ENCODE measurements at regions not wholly inside any gene's neighbourhood (a gene's known extent, or its start where the extent isn't known, plus 50 kb on each side); places are given as distances from the start of the nearest gene placed in this dataset.

DNA sequence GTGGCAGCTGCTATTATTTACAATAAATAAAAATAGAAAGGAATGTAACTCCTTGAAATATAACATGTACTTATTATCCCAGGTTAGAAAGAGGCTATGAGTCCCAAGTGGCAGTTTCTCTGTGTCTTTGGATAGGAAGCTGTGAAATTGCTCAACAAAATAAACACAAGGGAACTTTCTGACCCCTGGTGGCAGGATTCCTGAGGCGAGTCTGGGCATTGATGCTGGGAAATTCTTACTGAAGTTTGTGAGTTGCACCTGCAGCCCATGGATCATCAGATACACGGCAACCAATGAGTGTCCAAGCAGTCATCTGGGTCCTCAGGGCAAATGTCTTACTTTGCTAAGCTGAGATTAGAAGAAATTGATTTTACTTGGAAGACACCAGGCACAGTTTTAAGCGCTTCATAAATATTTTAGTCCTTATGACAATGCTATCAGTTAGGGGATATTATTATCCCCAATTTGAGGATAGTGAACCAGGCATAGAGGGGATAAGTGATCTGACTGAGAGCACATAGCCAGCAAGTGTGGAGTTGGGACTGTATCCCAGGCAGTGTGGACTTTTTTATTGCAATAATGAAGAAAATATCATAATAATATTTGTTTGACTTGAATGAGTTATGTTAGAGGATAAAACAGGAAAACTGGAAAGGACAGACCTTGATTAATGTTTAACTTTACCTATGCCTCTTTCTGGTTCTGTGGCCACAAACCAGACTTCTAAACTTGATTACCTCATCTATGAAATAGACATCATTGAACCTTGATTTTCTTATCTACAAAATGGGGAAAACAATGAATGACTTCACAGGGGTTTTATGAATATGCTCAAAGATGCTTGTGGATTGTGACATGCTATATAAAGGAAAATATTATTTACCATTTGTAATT lies 265.5 kb upstream of the ADAMTSL1 start:
- H3K4me1 ChIP-seq (ENCODE audit: control insufficient read depth, insufficient read depth, low read length), result peaks cover 7% of the 10 kb centered on the region
- H3K27ac ChIP-seq (ENCODE audit: low read length), result peak overlapping the region; percentile 10
- no peaks in the 10 kb centered on the region for H3K27me3 ChIP-seq (ENCODE audit: control insufficient read depth, insufficient read depth, low read length)
- H3K36me3 ChIP-seq (ENCODE audit: control insufficient read depth, insufficient read depth, low read length), result no peaks in the 10 kb centered on the region
- no peak overlapping the region for H3K4me3 ChIP-seq (ENCODE audit: low read length)
- peak; percentile 58 to 79 for DNase-seq
- no CpG with 5 or more reads among the region's 3 CpGs for whole genome bisulfite sequencing (ENCODE audit: insufficient coverage, low lambda C conversion rate)
- no peaks in the 10 kb centered on the region for H3K9me3 ChIP-seq (ENCODE audit: control insufficient read depth, low read depth, low read length)

DNA sequence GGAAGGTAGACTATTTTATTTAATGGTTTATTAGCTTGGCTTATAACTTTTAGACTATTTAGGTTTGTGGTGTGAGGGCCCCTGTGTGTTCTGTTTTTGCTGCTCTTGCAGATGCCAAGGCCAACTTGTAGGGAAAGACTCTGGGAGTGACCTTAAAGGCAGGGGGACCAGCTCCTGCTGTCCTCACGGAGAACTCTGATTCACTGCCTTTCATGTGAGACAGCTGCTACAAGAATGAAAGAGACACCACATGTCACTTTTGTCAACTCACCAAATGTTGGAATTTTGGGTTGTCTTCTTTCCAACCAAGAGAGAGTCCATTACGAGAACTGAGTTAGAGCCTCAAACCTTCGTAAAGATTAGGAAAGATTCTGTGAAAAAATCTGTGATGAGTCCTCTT lies 258.3 kb upstream of the ADAMTSL1 start:
- Histone ChIP-seq H3K36me3 (ENCODE audit: control insufficient read depth, insufficient read depth, low read length) (no peaks in the 10 kb centered on the region), H3K9me3 (ENCODE audit: control insufficient read depth, low read depth, low read length) (no peaks in the 10 kb centered on the region), H3K27ac (ENCODE audit: low read length) (no peak overlapping the region), H3K4me1 (ENCODE audit: control insufficient read depth, insufficient read depth, low read length) (no peaks in the 10 kb centered on the region), H3K27me3 (ENCODE audit: control insufficient read depth, insufficient read depth, low read length) (no peaks in the 10 kb centered on the region), H3K4me3 (ENCODE audit: low read length) (no peak overlapping the region)
- no peak for DNase-seq
- 95% methylated on average over 2 of the region's 3 CpGs for whole genome bisulfite sequencing (ENCODE audit: insufficient coverage, low lambda C conversion rate)

DNA sequence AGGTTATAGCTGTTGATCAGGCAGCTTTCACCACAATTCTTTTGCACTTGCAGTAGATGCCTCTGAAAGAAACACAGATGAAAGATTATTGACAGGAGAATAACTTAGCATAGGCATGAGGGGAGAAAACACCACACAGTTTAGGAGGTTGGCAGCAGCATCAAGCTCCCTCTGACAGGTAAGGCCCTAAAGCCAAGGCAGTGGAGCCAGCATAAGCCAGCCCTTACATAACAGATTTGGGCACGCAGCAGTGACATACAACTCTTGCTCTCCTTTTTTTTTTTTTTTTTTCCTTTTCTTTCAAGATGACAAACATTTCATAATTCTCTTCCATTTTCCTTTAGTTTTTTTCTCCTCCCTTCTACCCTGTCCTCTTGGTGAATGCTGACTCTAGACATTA lies 257.6 kb upstream of the ADAMTSL1 start:
- Histone ChIP-seq H3K27me3 (ENCODE audit: control insufficient read depth, insufficient read depth, low read length) (no peaks in the 10 kb centered on the region), H3K4me1 (ENCODE audit: control insufficient read depth, insufficient read depth, low read length) (no peaks in the 10 kb centered on the region), H3K36me3 (ENCODE audit: control insufficient read depth, insufficient read depth, low read length) (no peaks in the 10 kb centered on the region), H3K4me3 (ENCODE audit: low read length) (no peak overlapping the region), H3K9me3 (ENCODE audit: control insufficient read depth, low read depth, low read length) (no peaks in the 10 kb centered on the region), H3K27ac (ENCODE audit: low read length) (no peak overlapping the region)
- WGBS (ENCODE audit: insufficient coverage, low lambda C conversion rate), result 83% methylated on average over 1 of the region's 1 CpG
- DNase-seq, result no peak

DNA sequence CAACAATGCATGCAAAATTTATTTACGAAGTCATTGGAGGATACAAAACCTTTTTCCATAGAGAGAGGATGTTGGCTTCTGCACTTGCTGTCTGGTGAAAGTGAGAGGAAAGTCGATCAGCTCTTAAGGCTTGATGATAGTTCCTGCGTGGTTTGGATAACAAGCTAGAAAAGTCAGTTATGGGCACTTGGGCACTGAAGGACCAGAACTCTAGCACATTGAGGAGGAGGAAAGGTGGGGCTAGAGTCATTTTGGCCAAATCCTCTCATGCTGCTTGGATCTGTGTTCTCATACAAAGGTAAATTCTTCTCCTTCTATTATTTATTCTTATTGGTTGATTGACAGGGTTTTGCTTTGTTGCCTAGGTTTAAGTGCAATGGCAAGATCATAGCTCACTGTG lies 245.9 kb upstream of the ADAMTSL1 start:
- H3K27ac ChIP-seq (ENCODE audit: low read length), result no peak overlapping the region
- no peaks in the 10 kb centered on the region for H3K36me3 ChIP-seq (ENCODE audit: control insufficient read depth, insufficient read depth, low read length)
- 100% methylated on average over 1 of the region's 3 CpGs for WGBS (ENCODE audit: insufficient coverage, low lambda C conversion rate)
- no peak for DNase-seq
- no peaks in the 10 kb centered on the region for H3K9me3 ChIP-seq (ENCODE audit: control insufficient read depth, low read depth, low read length)
- H3K27me3 ChIP-seq (ENCODE audit: control insufficient read depth, insufficient read depth, low read length), result no peaks in the 10 kb centered on the region
- H3K4me3 ChIP-seq (ENCODE audit: low read length), result no peak overlapping the region
- no peaks in the 10 kb centered on the region for H3K4me1 ChIP-seq (ENCODE audit: control insufficient read depth, insufficient read depth, low read length)

DNA sequence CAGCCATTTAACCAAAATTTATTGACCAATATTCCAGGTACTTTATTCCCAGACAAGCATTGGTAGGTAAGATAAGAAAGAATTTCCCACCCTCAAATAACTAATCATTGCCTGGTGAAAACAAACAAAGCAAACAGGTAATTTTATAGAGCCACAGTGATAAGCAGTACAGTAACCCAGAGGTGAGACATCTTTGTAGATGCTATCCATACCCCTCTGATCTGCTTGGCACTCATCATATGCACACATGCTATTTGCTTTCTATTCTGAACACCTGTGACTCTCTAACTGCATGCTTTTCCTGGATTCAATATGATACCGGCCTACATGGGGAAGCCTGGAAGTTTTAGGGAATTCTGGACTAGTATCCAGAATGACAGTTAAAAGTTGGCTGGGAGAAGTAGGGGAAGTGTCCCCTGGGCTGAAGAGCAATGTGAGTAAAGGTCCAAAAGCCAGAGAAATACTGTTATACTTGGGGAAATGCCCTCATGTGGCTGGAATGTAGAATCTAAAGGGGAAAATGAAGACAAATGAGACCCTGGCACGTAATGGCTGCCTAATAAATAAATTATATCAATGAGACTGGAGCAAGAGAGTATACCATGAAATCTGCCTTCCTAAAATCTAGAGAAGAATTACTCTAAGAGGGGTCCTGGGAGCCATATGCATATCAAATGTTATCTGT lies 243.8 kb upstream of the ADAMTSL1 start:
- no peaks in the 10 kb centered on the region for H3K27me3 ChIP-seq (ENCODE audit: control insufficient read depth, insufficient read depth, low read length)
- no peaks in the 10 kb centered on the region for H3K36me3 ChIP-seq (ENCODE audit: control insufficient read depth, insufficient read depth, low read length)
- no peak for DNase-seq
- no peaks in the 10 kb centered on the region for H3K9me3 ChIP-seq (ENCODE audit: control insufficient read depth, low read depth, low read length)
- H3K4me3 ChIP-seq (ENCODE audit: low read length), result no peak overlapping the region
- H3K27ac ChIP-seq (ENCODE audit: low read length), result no peak overlapping the region
- no peaks in the 10 kb centered on the region for H3K4me1 ChIP-seq (ENCODE audit: control insufficient read depth, insufficient read depth, low read length)
- 40% methylated on average over 1 of the region's 2 CpGs for WGBS (ENCODE audit: insufficient coverage, low lambda C conversion rate)

DNA sequence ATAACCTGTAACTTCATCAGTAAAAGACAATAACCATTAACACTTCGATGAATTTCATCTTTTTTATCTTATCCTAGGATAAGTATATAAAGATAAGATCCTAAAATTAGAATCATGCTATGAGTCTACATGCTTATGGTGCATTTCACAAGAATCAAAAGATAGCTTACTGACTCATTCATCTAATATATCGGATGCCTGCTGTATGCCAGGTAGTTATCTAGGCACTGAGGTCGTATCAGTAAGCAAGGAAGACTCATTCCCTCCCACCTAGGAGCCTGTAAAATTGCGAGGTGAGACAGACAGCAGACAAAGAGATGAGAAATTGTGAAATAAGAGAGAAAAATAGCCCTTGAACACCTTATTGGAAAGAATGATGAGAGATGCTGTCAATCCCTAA lies 240.6 kb upstream of the ADAMTSL1 start:
- no peak overlapping the region for H3K27ac ChIP-seq (ENCODE audit: low read length)
- H3K9me3 ChIP-seq (ENCODE audit: control insufficient read depth, low read depth, low read length), result no peaks in the 10 kb centered on the region
- DNase-seq, result no peak
- no peaks in the 10 kb centered on the region for H3K36me3 ChIP-seq (ENCODE audit: control insufficient read depth, insufficient read depth, low read length)
- H3K4me3 ChIP-seq (ENCODE audit: low read length), result no peak overlapping the region
- no peaks in the 10 kb centered on the region for H3K4me1 ChIP-seq (ENCODE audit: control insufficient read depth, insufficient read depth, low read length)
- WGBS (ENCODE audit: insufficient coverage, low lambda C conversion rate), result 86% methylated on average over 2 of the region's 4 CpGs
- no peaks in the 10 kb centered on the region for H3K27me3 ChIP-seq (ENCODE audit: control insufficient read depth, insufficient read depth, low read length)

DNA sequence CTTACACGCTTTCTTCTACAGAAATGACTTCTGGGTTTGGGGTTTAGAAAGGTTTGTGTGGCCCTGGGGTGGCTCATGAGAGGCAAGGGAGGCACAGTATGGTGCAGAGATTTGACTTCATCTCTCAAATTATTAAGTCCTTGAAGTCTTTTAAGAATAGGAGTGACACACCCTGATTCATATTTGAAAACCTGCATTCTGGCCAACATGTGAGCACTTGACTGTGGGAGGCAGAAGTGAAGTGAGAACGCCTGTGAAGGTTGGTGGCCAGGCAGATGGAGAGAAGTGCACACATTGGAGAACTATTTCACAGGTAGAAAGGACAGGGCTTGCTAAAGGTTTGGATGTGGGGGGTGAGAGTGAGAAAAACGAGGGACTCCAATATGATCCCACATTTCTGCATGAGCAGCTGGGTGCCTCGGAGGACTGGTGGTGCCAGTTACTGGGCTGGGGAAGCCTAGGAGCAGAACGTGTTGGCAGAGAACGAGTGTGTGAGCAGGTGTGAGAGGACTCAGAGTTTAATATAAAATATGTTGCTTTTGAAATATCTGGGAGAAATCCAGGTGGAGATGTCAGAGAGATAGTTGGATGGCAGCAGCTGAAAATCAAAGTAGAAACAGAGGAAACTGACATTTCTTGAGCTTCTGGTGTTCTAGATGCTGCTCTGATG lies 240.0 kb upstream of the ADAMTSL1 start:
- H3K4me3 ChIP-seq (ENCODE audit: low read length), result no peak overlapping the region
- H3K36me3 ChIP-seq (ENCODE audit: control insufficient read depth, insufficient read depth, low read length), result no peaks in the 10 kb centered on the region
- 90% methylated on average over 2 of the region's 6 CpGs for WGBS (ENCODE audit: insufficient coverage, low lambda C conversion rate)
- no peaks in the 10 kb centered on the region for H3K4me1 ChIP-seq (ENCODE audit: control insufficient read depth, insufficient read depth, low read length)
- no peak overlapping the region for H3K27ac ChIP-seq (ENCODE audit: low read length)
- H3K9me3 ChIP-seq (ENCODE audit: control insufficient read depth, low read depth, low read length), result no peaks in the 10 kb centered on the region
- no peaks in the 10 kb centered on the region for H3K27me3 ChIP-seq (ENCODE audit: control insufficient read depth, insufficient read depth, low read length)
- DNase-seq, result no peak

DNA sequence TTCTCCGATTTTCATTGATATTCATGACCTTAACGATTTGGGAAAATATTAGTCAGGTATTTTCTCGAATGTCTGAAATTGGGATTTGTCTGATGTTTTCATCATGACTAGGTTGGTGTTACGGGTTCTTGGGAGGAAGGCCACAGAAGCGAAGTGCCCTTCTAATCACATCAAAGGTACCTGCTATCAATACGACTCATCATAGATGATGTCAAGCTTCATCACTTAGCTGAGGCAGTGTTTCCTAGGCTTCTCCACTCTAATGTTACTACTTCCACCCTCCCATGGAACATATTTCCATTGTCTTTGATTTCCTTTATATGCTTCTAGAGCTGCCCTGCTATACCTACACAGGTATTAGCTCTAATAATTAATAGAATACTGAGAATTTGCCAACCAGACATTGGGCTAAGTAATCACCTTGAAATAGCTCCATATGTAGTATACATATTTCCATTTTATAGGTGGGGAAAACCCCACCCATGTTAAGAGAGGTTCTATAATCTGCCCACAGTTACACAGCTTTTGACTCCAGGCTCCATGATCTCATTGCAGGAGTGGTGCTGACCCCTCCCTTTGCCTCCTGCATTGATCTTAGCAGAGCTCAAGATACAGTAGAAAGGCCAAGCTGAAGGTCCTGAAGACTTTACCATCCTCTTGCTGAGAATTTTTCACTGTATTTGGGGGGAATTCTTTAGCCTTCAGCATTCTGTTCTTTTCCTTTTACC lies 238.6 kb upstream of the ADAMTSL1 start:
- H3K4me1 ChIP-seq (ENCODE audit: control insufficient read depth, insufficient read depth, low read length), result no peaks in the 10 kb centered on the region
- H3K27ac ChIP-seq (ENCODE audit: low read length), result no peak overlapping the region
- H3K27me3 ChIP-seq (ENCODE audit: control insufficient read depth, insufficient read depth, low read length), result no peaks in the 10 kb centered on the region
- H3K4me3 ChIP-seq (ENCODE audit: low read length), result no peak overlapping the region
- 100% methylated on average over 3 of the region's 6 CpGs for WGBS (ENCODE audit: insufficient coverage, low lambda C conversion rate)
- H3K36me3 ChIP-seq (ENCODE audit: control insufficient read depth, insufficient read depth, low read length), result no peaks in the 10 kb centered on the region
- DNase-seq, result no peak
- no peaks in the 10 kb centered on the region for H3K9me3 ChIP-seq (ENCODE audit: control insufficient read depth, low read depth, low read length)

DNA sequence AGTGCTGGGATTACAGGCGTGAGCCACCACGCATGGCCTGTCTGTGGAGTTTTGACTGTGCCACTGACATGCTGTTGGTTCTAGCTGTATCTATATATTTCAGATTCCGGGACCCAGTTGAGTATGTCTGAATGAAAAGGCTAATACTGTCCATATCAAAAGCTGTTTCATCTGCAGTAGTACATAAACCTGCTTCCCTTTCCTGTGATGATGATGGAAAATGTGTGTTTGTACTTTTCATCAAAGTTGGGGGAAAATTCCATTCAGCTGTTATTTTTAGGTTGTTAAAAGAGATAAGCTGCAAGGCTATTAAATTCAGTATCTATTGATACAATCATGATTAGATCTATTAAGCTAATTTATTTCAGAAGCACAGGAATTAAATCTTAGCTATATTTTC lies 237.6 kb upstream of the ADAMTSL1 start:
- no peak overlapping the region for H3K27ac ChIP-seq (ENCODE audit: low read length)
- H3K27me3 ChIP-seq (ENCODE audit: control insufficient read depth, insufficient read depth, low read length), result no peaks in the 10 kb centered on the region
- no peaks in the 10 kb centered on the region for H3K36me3 ChIP-seq (ENCODE audit: control insufficient read depth, insufficient read depth, low read length)
- WGBS (ENCODE audit: insufficient coverage, low lambda C conversion rate), result no CpG with 5 or more reads among the region's 3 CpGs
- H3K4me1 ChIP-seq (ENCODE audit: control insufficient read depth, insufficient read depth, low read length), result no peaks in the 10 kb centered on the region
- no peak for DNase-seq
- H3K4me3 ChIP-seq (ENCODE audit: low read length), result no peak overlapping the region
- no peaks in the 10 kb centered on the region for H3K9me3 ChIP-seq (ENCODE audit: control insufficient read depth, low read depth, low read length)

DNA sequence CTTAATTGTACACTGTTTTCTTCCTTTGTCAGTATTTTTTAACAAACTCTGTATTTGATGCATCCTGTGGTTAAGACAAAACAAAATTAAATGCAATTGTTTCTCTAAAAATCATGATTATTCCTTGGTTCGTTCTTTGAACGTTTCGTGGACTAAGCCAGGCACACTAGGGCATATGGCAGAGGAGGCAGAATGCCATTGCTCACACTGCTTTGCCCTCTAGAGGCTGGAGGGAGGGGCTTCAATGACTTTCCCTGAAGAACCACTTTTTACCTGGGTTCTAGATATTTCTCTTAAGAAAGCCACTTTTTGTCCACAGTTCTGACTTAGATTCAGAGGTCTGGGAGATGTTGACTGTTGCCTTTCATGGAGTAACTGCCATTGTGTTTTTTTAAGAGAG lies 236.2 kb upstream of the ADAMTSL1 start:
- Histone ChIP-seq H3K27me3 (ENCODE audit: control insufficient read depth, insufficient read depth, low read length) (no peaks in the 10 kb centered on the region), H3K27ac (ENCODE audit: low read length) (no peak overlapping the region), H3K4me3 (ENCODE audit: low read length) (no peak overlapping the region), H3K36me3 (ENCODE audit: control insufficient read depth, insufficient read depth, low read length) (no peaks in the 10 kb centered on the region), H3K4me1 (ENCODE audit: control insufficient read depth, insufficient read depth, low read length) (no peaks in the 10 kb centered on the region), H3K9me3 (ENCODE audit: control insufficient read depth, low read depth, low read length) (no peaks in the 10 kb centered on the region)
- WGBS (ENCODE audit: insufficient coverage, low lambda C conversion rate), result no CpG with 5 or more reads among the region's 3 CpGs
- no peak for DNase-seq

Data from large intestine (tissue), 3 donors.